GM12878 (cell line): ENCODE measurements at regions not wholly inside any gene's neighbourhood (a gene's known extent, or its start where the extent isn't known, plus 50 kb on each side); places are given as distances from the start of the nearest gene placed in this dataset.

Experiments used
- ATAC-seq: fragments of 200-7000 bp; cut with Tn5 transposase; 3 replicates; pipeline ENCODE4 v1.9.1; 2020; ENCODE audit warnings: mild to moderate bottlenecking, moderate library complexity
- BruUV-seq: library from RNA; stranded (reverse); fragments of 400-500 nt; replicated peaks from 2 replicates; lab custom pipeline; 2021; lab: Mats Ljungman, UMichigan
- CTCF ChIA-PET: fragments of 300-600 bp; sonication (Branson Sonifier 250); formaldehyde crosslinking; extraction: SDS; loops from one replicate; lab custom pipeline; 2021; ENCODE audit warnings: inconsistent platforms; lab: Yijun Ruan, JAX
- POLR2A ChIA-PET: fragments of 350-600 bp; formaldehyde crosslinking; extraction: SDS; loops from one replicate; lab custom pipeline; 2021; ENCODE audit warnings: inconsistent platforms; lab: Charles Lee
- RAD21 ChIA-PET: fragments of 300-600 bp; sonication (Branson Sonifier 250); formaldehyde crosslinking; loops from one replicate; lab custom pipeline; 2023; ENCODE audit warnings: antibody characterized with exemption; ENCODE audit not compliant: unreplicated experiment; lab: Charles Lee
- SMC1A ChIA-PET: fragments of 300-600 bp; sonication (Branson Sonifier 250); formaldehyde crosslinking; loops from one replicate; lab custom pipeline; 2023; ENCODE audit not compliant: unreplicated experiment, uncharacterized antibody; lab: Charles Lee
- DNase-seq: peaks from one replicate; pipeline ENCODE4 v3.0.0-alpha.2; 2011; ENCODE audit warnings: low read depth, low spot score
- FAIRE-seq: peaks from 3 replicates; lab custom pipeline; 2011; peaks lifted over from hg19 to GRCh38; lab: Jason Lieb, UNC
- H2AFZ ChIP-seq: 2 replicates; pipeline ENCODE4 v1.6.0; 2011; ENCODE audit warnings: low read depth, low read length, control low read depth; ENCODE audit not compliant: control insufficient read depth
- H3K27ac ChIP-seq: 2 replicates; pipeline ENCODE4 v1.5.1; 2011; ENCODE audit warnings: control low read depth; ENCODE audit not compliant: control insufficient read depth, insufficient read depth
- H3K27me3 ChIP-seq, 2 experiments: replicated peaks in 1 of 2; 2 replicates each; pipeline versions ENCODE4 v1.6.0 to v1.6.1; 2011; ENCODE audit warnings: low read length in 1 of 2; ENCODE audit not compliant: control insufficient read depth in 2 of 2, insufficient read depth in 2 of 2
- H3K36me3 ChIP-seq, 2 experiments: 2 replicates each; pipeline ENCODE4 v1.5.1; 2011; ENCODE audit warnings: low read length in 1 of 2; ENCODE audit not compliant: control insufficient read depth in 2 of 2, insufficient read depth in 2 of 2
- H3K4me1 ChIP-seq: 2 replicates; pipeline ENCODE4 v1.6.1; 2011; ENCODE audit warnings: mild to moderate bottlenecking, low read length, moderate library complexity, mixed read lengths; ENCODE audit not compliant: control insufficient read depth, insufficient read depth
- H3K4me2 ChIP-seq: 2 replicates; pipeline ENCODE4 v1.6.0; 2011; ENCODE audit warnings: control low read depth; ENCODE audit not compliant: control insufficient read depth, insufficient read depth
- H3K4me3 ChIP-seq: fragments of 200-600 bp; sonication (generic); 2 replicates; pipeline ENCODE4 v1.5.1; 2016
- H3K79me2 ChIP-seq: 2 replicates; pipeline ENCODE4 v1.6.0; 2011; ENCODE audit warnings: low read length; ENCODE audit not compliant: control insufficient read depth, insufficient read depth
- H3K9ac ChIP-seq: 2 replicates; pipeline ENCODE4 v1.8.0; 2011; ENCODE audit warnings: low read length, control low read depth, mixed read lengths; ENCODE audit not compliant: control insufficient read depth, insufficient read depth
- H3K9me3 ChIP-seq: replicated peaks from 3 replicates; pipeline ENCODE4 v1.5.1; 2011; ENCODE audit warnings: mild to moderate bottlenecking, low read length; ENCODE audit not compliant: control insufficient read depth, insufficient read depth
- H4K20me1 ChIP-seq: 2 replicates; pipeline ENCODE4 v1.6.0; 2011; ENCODE audit not compliant: control insufficient read depth, insufficient read depth
- ATF2 ChIP-seq: IDR thresholded peaks from 2 replicates; pipeline ENCODE4 v1.6.1; 2012; ENCODE audit warnings: low read length, inconsistent platforms
- BCL11A ChIP-seq: IDR thresholded peaks from 2 replicates; pipeline ENCODE4 v1.6.1; 2011; ENCODE audit warnings: low read depth, low read length
- BMI1 ChIP-seq: fragments of 450-650 bp; IDR thresholded peaks from 2 replicates; pipeline ENCODE4 v1.6.1; 2016; ENCODE audit warnings: mild to moderate bottlenecking, moderate library complexity, borderline replicate concordance
- CBX3 ChIP-seq: fragments of 200-600 bp; sonication (generic); IDR thresholded peaks from 2 replicates; pipeline ENCODE4 v1.6.1; 2016; ENCODE audit warnings: low read depth, borderline replicate concordance
- CHD1 ChIP-seq: IDR thresholded peaks from 2 replicates; pipeline ENCODE4 v1.6.1; 2012; ENCODE audit warnings: low read depth, low read length, improper control_type of control experiment
- DPF2 ChIP-seq: fragments of 450-650 bp; IDR thresholded peaks from 2 replicates; pipeline ENCODE4 v1.6.1; 2017; ENCODE audit warnings: mild to moderate bottlenecking
- IKZF1 ChIP-seq: fragments of 450-650 bp; conservative IDR thresholded peaks from 2 replicates; pipeline ENCODE4 v1.6.1; 2017; ENCODE audit warnings: antibody characterized with exemption, mild to moderate bottlenecking
- JUND ChIP-seq: IDR thresholded peaks from 2 replicates; pipeline ENCODE4 v1.6.1; 2012; ENCODE audit warnings: low read depth, mild to moderate bottlenecking, low read length, improper control_type of control experiment, moderate library complexity
- NFIC ChIP-seq: IDR thresholded peaks from 2 replicates; pipeline ENCODE4 v1.6.1; 2012; ENCODE audit warnings: low read depth, mild to moderate bottlenecking, inconsistent platforms, low read length, moderate library complexity
- NFYA ChIP-seq: IDR thresholded peaks from 2 replicates; pipeline ENCODE4 v1.6.1; 2011; ENCODE audit warnings: low read depth, mild to moderate bottlenecking, low read length, improper control_type of control experiment, borderline replicate concordance
- PRDM15 ChIP-seq: fragments of 450-650 bp; formaldehyde crosslinking; IDR thresholded peaks from 2 replicates; pipeline ENCODE4 v1.4.0; 2020; ENCODE audit warnings: mild to moderate bottlenecking, moderate library complexity
- RBBP5 ChIP-seq: fragments of 200-600 bp; sonication (generic); conservative IDR thresholded peaks from 2 replicates; pipeline ENCODE4 v1.6.1; 2016
- SP1 ChIP-seq: IDR thresholded peaks from one replicate; pipeline ENCODE4 v1.6.1; 2011; ENCODE audit warnings: low read depth, low read length
- STAT1 ChIP-seq: fragments of 450-650 bp; conservative IDR thresholded peaks from 2 replicates; pipeline ENCODE4 v1.6.1; 2014; ENCODE audit warnings: antibody characterized with exemption, mild to moderate bottlenecking
- TCF3 ChIP-seq: IDR thresholded peaks from 2 replicates; pipeline ENCODE4 v1.6.1; 2012; ENCODE audit warnings: low read depth, mild to moderate bottlenecking, low read length, borderline replicate concordance; ENCODE audit not compliant: insufficient read depth
- WRNIP1 ChIP-seq: IDR thresholded peaks from 2 replicates; pipeline ENCODE4 v1.6.1; 2011; ENCODE audit warnings: low read depth, low read length, improper control_type of control experiment, borderline replicate concordance
- ZBED1 ChIP-seq: IDR thresholded peaks from 2 replicates; pipeline ENCODE4 v1.6.1; 2016; ENCODE audit warnings: borderline replicate concordance
- ZBTB4 ChIP-seq: fragments of 450-650 bp; formaldehyde crosslinking; IDR thresholded peaks from 2 replicates; pipeline ENCODE4 v1.4.0; 2022; ENCODE audit warnings: mild to moderate bottlenecking, moderate library complexity
- WGBS: methylation state at CpG from one replicate; pipeline ENCODE4 v1.1.6; 2016; ENCODE audit warnings: low lambda C conversion rate; ENCODE audit not compliant: insufficient replicate concordance, insufficient coverage; ENCODE audit errors: missing lambda C conversion rate; 5-methylcytosine and 5-hydroxymethylcytosine counted together
- in situ Hi-C: fragments of 300-500 bp; cut with MboI; formaldehyde crosslinking; loops from 9 replicates; pipeline ENCODE4 v1.14.3; 2018; ENCODE audit warnings: mixed read lengths
- intact Hi-C: fragments of 100-400 bp; cut with micrococcal nuclease; formaldehyde crosslinking; loops from one replicate; pipeline ENCODE4 v1.14.2; 2022; ENCODE audit not compliant: unreplicated experiment

- ATAC-seq = no peak; the same call in 1 of the 3 replicates
Measured at GRCh38 chr9:79026316-79026715, 545.4 kb upstream of the TLE4 start.

More at GRCh38 chr9:79026316-79026715, 545.4 kb upstream of the TLE4 start:
- RAD21 ChIA-PET = no interaction called here
- H3K4me2 ChIP-seq = peak overlapping the region; percentile 51; the same call in 1 of the 2 replicates
- H2AFZ ChIP-seq = peak overlapping the region; percentile 18; the same call in 1 of the 2 replicates
- H3K36me3 ChIP-seq = no peaks in the 10 kb centered on the region
- no peaks in the 10 kb centered on the region for H3K4me1 ChIP-seq
- POLR2A ChIA-PET = no interaction called here
- no peak overlapping the region for H3K27ac ChIP-seq
- in situ Hi-C loops (no loop called here), intact Hi-C loops (no loop called here)
- H3K9me3 ChIP-seq = no peaks in the 10 kb centered on the region; the same call in 2 of the 3 replicates
- SMC1A ChIA-PET = no interaction called here
- 0% methylated on average over 3 of the region's 3 CpGs for WGBS
- TF ChIP-seq BMI1 (no peak), DPF2 (no peak), IKZF1 (no peak), SP1 (no peak), BCL11A (no peak), PRDM15 (CRISPR knock-in tag) (no peak), CHD1 (no peak), NFIC (no peak), CBX3 (no peak), ZBED1 (no peak), TCF3 (no peak), RBBP5 (no peak), NFYA (no peak), JUND (no peak), STAT1 (no peak), WRNIP1 (no peak), ATF2 (no peak), ZBTB4 (CRISPR knock-in tag) (no peak)
- no peaks in the 10 kb centered on the region for H4K20me1 ChIP-seq
- H3K4me3 ChIP-seq = no peak overlapping the region
- H3K27me3 ChIP-seq = no peaks in the 10 kb centered on the region
- FAIRE-seq (no peak), DNase-seq (peak; percentile 41)
- H3K9ac ChIP-seq = no peak overlapping the region
- CTCF ChIA-PET = no interaction called here
- H3K79me2 ChIP-seq = no peaks in the 10 kb centered on the region
- no TSS peak for BruUV-seq
